HPDE6-E6E7 (cell line): ENCODE measurements at regions not wholly inside any gene's neighbourhood (a gene's known extent, or its start where the extent isn't known, plus 50 kb on each side); places are given as distances from the start of the nearest gene placed in this dataset.
"Not testable (repeated sequence)": the region's sequence is repeated elsewhere in the genome, so short reads cannot be mapped to it uniquely, and the experiment has no call there.

ENCODE experiments used
- DNase-seq: peaks from one replicate; pipeline ENCODE4 v3.0.0; 2011; ENCODE audit warnings: missing footprints; ENCODE audit errors: extremely low spot score

DNA sequence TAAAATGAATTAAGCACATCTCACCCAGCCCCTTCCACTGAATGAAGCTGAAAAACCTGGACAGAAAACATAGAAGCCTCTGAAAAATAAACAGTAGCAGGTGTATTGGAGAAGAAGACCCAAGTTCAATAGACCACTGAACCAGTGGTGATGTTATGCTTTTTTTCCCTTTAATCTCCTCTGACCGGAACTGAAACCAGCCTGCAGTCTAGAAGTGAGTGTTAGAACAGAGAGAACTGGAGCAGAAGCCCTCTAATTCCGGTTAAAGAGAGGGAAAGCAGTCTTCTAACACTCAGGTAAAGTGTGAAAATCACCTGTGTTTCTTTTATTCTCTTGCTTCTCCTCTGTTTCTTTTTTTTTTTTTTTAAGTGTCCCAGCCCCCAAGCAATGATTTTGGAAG, 83.5 kb upstream of the CCL21 start:
- DNase-seq = no peak

DNA sequence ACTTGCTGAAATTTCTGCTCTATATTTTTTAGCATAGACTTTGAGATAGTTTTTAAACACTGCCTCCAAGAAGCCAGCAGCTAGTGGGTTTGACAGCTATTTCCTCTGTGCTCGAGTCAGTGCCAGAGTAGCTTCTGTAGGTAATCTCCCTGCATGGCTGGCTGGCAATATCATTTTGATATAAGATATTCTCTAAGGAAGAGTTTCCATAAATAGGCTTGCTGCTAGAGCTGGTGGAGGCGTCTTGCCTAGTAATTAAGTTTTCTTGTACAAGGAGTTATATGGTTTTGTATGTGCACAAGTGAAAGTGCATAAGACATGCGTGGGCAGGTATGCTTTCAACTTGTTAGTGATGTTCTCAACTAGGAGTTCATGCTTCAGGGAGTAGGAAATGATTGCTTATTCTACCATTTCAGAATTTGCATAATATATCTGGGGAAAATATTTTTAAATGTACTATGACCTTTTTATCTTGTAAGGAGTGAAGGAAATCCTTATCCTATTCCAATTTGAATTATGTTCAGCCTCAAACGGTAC, 74.1 kb upstream of the CCL21 start:
- DNase-seq = no peak

DNA sequence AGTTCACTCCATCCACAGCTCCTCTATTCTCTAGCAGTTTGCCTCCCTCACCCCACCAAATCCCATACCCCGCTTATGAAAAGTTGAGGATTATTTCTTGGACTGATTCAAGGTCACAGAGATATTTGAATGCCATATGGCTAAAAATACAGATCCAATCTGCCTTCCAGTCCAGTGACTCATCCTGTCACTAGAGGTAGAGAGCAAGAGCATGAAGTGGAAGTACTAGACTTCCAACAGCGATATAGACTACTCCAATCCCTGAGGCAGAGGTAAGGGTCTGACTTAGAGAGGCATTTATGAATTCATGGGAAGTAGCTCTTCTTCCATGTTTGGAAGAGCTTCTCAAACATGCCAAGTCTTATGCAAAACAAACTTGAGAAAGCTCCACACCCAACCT, 72.4 kb upstream of the CCL21 start:
- no peak for DNase-seq

DNA sequence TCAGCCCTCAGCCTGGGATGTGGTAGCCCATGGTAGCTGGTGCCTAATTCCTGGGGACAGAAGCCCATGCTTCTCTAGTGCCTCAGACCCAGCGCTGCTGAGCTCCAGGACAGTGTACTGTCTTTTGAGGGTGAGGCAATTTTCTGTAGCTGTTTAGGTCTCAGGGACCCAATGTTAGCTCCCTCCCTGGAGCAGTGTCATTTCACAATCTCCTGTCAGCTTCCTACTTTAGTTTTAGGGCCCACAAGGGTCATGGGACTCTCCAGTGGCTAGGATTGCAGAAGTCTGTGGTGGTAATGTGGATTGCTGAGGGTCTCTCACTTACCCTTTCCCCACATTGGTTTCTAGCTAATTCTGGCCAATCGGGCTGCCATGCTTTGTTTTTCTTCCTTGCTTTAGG, 67.7 kb upstream of the CCL21 start:
- DNase-seq = no peak

DNA sequence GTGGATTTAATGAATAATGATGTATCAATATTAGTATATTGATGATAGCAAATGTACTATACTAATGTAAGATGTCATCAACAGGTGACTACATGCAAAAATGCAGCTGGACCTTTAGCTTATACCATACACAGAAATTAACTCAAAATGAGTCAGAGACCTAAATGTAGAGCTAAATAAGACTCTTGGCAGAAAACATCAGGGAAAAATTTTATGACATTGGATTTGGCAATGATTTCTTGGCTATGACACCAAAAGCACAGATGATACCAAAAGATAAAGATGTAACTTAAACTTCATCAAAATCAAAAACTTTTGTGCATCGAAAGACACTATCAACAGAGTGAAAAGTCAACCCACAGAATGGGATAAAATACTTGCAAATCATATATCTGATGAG, 64.0 kb upstream of the CCL21 start:
- no peak for DNase-seq

DNA sequence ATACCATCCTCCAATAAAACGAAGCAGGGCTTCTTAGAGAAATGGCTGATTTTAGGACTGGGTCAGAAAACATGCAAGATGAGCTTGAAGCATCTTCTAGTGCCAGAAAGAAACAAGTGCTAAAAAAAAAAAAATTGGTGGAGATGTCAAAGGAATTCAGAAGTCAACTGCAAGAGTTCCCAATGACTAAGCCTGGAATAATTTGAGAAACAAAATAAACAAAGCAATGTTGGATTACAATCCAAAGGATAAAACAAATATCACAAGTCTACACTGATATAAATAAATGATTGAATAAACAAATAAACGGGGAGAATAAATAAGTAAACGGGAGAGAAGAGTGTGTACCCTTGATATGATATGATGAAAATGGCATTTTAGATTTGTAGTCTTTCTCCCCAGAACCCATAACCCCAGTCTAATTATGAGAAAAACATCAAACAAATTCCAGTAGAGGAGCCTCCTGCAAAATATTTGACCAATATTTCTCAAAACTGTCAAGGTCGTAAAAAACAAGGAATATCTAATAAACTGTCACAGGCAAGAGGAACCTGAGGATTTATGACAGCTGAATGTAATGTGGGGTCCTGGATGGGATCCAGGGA, 63.5 kb upstream of the CCL21 start:
- no peak for DNase-seq

DNA sequence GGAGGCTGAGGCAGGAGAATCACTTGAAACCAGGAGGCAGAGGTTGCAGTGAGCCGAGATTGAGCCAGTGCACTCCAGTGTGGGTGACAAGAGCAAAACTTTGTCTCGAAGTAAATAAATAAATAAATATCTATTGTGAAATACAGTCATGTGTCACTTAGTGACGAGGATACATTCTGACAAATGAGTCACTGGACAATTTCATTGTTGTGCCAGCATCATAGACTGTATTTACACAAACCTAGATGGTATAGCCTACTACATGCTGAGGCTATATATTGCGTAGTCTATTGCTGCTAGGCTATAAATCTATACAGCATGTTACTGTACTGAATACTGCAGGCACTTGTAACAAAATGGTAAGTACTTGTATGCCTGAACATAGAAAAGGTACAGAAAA, 61.1 kb upstream of the CCL21 start:
- DNase-seq = peak; percentile 17

DNA sequence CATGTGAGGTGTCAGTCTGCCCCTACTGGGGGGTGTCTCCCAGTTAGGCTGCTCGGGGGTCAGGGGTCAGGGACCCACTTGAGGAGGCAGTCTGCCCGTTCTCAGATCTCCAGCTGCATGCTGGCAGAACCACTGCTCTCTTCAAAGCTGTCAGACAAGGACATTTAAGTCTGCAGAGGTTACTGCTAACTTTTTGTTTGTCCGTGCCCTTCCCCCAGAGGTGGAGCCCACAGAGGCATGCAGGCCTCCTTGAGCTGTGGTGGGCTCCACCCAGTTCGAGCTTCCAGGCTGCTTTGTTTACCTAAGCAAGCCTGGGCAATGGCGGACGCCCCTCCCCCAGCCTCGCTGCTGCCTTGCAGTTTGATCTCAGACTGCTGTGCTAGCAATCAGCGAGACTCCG, 57.2 kb upstream of the CCL21 start:
- not testable (repeated sequence) for DNase-seq

DNA sequence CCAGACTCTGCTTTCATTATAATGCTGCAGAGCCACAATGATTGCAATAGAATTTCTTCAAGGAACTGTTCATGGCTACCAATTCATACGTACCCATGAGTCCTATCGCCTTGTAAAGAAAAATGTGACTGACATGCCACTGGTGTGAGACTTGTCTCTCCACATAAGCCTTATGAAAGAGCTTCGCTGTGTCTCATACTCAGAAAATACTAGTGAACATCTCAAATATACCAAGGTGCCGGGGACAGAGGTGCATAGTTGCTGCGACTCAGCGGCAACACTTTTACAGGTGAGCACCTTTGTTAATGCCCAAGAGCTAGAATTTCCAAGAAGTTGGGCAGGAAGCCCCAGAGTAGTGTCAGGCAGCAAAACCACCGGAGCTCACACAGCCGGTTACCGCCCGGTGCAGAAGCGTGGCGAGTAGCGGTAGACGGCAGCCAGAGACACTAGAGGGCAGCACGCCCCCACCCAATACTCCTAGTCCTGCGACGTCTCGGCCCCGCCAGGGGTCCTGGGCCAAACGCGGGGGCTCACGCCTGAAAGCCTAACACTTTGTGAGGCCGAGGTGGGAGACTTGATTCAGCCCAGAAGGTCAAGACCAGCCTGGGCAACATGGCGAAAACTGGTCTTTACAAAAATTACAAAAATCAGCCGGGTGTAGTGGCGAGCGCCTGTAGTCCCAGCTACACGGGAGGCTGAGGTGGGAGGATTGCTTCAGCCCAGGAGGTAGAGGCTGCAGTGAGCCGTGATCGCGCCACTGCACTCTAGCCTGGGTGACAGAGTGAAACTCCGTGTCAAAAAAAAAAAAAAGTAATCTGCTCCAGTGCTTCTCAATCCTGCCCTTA, 50.5 kb upstream of the CCL21 start:
- peak; percentile 39 for DNase-seq
